GM13976 (cell line): ENCODE measurements at regions not wholly inside any gene's neighbourhood (a gene's known extent, or its start where the extent isn't known, plus 50 kb on each side); places are given as distances from the start of the nearest gene placed in this dataset.

Experiments
- DNase-seq: peaks from one replicate; pipeline ENCODE4 v3.0.0; 2012; ENCODE audit warnings: low spot score
- CTCF ChIP-seq: IDR thresholded peaks from 2 replicates; pipeline ENCODE4 v1.5.1; 2012; ENCODE audit warnings: borderline replicate concordance, mild to moderate bottlenecking; ENCODE audit not compliant: insufficient read depth; ENCODE audit errors: extremely low read depth, missing control alignments, control extremely low read depth
- in situ Hi-C: fragments of 300-500 bp; cut with MboI; formaldehyde crosslinking; loops from one replicate; pipeline ENCODE4 v1.12.0; 2022; ENCODE audit warnings: low sequenced_read_pairs, mixed read lengths, inconsistent platforms; ENCODE audit not compliant: unreplicated experiment

- no peak for DNase-seq
- no peak for TF ChIP-seq CTCF
- in situ Hi-C loops: no loop called here
Measured at GRCh38 chr12:11946161-11946560, 124.6 kb upstream of the BCL2L14 start.

GRCh38 chr12:11947213-11947612 is 123.5 kb upstream of the BCL2L14 start:
- no peak for DNase-seq
- TF ChIP-seq CTCF: no peak
- in situ Hi-C loops: no loop called here

DNA sequence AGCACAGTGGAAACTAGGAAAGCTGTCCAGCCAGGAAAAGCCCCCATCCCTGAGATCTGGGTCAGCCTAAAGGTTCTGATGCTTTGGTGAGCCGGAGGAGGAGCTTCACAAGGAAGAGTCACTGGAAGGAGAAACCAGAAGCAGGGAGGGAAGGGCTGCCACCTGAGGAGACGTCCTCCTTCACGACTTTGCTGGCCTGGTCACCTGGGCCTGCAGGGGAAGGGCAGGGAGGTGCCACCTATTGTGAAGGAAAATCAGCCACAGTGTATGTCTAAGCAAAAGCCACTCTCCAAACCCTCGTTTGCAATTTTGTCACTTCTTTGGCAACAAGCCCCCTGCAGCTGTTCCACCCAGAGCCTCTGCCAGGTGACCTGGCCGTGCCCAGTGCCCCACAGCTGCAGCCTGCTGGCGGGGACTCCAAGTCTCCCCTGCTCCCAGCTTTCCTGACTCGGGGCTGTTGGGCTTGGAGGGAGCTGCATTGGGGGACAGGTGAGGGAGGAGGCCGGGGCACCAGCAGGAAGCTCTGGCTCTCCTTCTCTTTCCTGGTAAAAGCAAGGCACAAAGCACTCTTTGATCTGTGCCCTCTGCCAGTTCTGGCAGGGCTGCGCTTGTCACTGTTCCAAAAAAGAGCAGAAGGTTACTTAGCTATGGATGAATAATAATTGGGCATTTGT is 120.9 kb upstream of the BCL2L14 start:
- no peak for TF ChIP-seq CTCF
- in situ Hi-C loops: no loop called here
- DNase-seq: no peak

GRCh38 chr12:11951209-11951608 is 119.5 kb upstream of the BCL2L14 start:
- in situ Hi-C loops: no loop called here
- no peak for DNase-seq
- TF ChIP-seq CTCF: no peak

DNA sequence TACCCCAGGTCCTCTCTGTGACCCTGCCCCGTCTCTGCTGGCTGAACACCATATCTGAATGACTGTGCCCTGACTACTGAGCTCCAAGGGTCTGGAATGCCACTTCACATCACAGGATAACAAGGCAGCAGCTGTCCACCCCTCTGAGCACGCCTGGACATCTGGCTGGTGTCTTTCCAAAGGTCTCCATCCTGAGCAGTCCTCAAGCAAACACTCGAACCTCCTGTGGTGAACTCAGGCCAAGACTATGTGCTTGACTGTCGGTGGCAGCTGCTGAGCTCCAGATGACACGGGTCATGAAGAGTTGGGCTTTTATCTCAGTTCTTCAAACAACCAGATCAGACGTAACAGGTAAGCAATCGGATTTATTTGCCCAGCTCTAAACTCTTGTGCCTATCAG is 117.2 kb upstream of the BCL2L14 start:
- DNase-seq: no peak
- in situ Hi-C loops: no loop called here
- TF ChIP-seq CTCF: no peak

DNA sequence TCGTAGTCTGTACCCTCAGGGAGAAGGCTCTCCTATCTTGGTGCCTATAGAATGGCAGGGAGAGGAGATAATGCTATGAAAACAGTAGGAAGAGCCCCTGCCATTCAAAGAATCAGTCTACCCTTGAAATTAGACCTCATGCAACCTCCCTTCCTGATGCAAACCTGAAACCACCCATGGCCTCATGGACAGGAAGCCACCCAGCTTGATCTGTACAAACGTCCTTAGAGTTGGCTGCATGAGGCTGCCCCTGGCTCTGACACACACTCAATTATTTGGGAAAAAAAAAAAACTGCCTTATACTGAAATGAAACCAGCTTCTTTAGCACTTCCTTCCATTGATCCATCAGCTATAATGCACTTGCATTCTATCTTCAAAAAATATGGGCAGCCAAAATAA is 116.6 kb upstream of the BCL2L14 start:
- in situ Hi-C loops: no loop called here

More for the DNA sequence above, 116.6 kb upstream of the BCL2L14 start:
- DNase-seq: no peak
- no peak for TF ChIP-seq CTCF
